Islet precursor cell (in vitro differentiated cells): ENCODE measurements at regions not wholly inside any gene's neighbourhood (a gene's known extent, or its start where the extent isn't known, plus 50 kb on each side); places are given as distances from the start of the nearest gene placed in this dataset.
"Not testable (repeated sequence)": the region's sequence is repeated elsewhere in the genome, so short reads cannot be mapped to it uniquely, and the experiment has no call there.

ENCODE experiments used
- DNase-seq: peaks from one replicate; pipeline ENCODE4 v3.0.0-alpha.2; 2018

DNA sequence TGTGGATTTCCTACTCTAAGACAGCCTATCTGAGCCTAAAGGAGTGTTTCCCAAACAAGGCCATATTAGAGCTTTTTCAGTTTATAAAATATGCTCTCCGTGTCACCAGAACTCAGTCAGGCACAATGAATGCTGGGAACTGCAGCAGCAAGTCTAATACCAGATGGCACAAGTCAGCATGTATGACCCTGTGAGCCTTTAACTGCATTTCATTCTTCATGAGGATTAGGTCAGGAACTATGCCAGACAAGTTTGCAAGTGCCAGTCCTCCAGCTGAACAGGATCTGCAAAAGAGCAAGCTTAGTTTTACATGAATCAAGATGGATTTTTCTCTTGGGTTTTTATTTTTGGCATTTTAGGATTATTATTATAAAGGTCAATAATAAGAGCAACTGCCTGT, 66.7 kb upstream of the SAMD5 start:
- no peak for DNase-seq

DNA sequence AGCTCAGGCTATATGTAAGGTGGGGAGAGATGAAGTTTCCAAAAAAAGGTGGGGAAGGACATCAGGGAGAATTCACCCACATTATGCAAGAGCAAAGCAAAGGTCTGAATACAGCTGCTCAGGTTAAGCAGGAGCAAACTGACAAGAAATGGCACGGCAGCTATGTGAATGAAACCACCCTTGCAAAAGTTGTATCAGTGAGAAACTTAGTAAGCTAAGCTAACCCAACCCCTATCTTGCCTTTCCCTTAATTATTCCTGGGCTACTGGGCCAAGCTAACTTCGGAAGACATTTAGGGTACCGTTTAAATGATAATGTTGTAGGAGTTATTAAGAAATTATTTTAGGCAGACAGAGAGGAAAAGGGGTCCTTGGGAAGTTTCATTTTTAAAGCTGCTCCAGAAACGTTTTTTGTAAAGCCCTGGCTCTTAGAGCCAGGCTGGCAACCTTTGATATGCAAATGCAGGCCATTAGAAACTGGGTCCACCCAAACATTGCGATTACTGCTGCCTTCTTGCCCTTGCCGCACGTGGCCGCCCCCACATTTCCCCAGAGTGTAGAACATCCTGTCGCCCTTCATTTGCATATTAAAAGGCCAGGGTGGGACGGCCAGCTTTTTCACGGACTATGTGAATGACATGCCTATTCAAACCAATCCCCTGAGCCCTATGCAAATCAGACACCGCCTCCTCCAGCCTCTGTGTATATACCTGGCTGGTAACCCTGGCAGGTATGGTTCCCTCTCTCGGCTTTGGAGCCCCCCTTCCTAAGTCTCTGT, 60.5 kb upstream of the SAMD5 start:
- peak; percentile 80 for DNase-seq

DNA sequence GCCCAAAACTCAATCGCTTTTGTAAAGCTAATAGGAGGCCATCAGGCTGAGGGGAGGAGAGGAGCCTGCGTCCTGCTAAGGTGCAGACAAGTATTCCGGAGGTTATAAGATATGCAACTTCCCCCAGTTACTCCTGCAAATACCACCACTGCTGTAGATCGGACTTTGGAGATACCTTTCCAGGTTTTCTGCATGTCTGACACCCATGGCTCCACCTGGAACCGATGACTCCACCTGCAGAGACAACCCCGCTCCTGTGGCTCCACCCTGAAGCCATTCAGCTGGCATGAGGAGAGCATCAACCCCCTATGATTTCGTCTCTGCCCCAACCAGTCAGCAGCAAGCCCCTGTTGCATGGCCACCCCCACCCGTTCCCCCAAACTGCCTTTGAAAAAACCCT, 59.7 kb upstream of the SAMD5 start:
- no peak for DNase-seq

DNA sequence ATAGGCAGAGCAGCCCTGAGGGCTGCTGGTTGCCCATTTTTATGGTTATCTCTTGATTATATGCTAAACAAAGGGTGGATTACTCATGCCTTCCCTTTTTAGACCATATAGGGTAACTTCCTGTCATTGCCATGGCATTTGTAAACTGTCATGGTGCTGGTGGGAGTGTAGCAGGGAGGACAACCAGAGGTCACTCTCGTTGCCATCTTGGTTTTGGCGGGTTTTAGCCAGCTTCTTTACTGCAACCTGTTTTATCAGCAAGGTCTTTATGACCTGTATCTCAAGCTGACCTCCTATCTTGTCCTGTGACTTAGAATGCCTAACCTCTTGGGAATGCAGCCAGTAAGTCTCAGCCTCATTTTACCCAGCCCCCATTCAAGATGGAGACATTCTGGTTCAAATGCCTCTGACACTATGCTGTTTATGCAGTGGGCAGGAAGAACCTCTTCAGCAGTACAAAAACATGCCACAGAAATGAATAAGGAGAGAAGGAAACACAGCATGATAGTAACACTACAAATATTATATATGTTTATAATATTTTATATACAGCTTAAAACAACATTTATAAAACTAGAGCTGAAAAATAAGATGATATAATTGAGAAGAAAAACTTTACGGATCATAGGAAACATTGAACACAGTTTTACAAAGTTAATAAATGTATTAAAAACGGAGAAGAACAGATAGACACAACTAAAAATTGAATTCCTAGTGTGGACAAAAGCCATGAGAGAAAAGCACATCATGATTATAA, 58.9 kb upstream of the SAMD5 start:
- DNase-seq: no peak

DNA sequence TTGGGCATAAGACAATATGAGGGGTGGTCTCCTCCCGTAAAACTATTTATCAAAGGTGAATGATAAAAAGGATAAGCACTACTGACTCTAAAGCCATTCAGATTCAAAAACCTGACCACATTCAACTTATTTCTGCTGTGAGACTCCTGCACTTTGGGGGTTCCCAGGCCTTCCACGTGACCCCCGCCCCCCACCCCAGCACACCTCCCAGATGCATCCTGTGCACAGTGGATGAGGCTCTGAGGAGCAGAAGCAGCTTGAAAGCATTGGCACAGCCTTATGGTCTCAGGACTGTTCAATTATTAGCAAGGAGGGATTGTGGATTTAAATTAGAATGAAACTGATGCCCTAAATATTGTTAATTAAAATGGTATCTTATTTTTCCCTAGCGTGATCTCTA, 55.1 kb upstream of the SAMD5 start:
- DNase-seq: no peak

DNA sequence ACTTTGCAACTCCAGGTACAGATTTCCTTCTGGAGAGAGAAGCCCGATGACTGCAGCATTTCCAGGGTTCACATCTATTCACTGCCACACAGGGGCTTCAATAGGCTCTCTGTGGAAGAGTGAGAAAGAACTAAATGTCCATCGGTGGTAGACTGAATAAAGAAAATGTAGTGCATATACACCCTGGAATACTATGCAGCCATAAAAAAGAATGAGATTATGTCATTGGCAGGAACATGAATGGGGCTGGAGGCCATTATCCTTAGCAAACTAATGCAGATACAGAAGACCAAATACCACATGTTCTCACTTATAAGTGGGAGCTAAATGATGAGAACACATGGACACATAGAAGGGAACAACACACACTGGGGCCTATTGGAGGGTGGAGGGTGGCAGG, 53.6 kb upstream of the SAMD5 start:
- not testable (repeated sequence) for DNase-seq
